GM18867 (cell line): ENCODE measurements at regions not wholly inside any gene's neighbourhood (a gene's known extent, or its start where the extent isn't known, plus 50 kb on each side); places are given as distances from the start of the nearest gene placed in this dataset.
"Not testable (repeated sequence)": the region's sequence is repeated elsewhere in the genome, so short reads cannot be mapped to it uniquely, and the experiment has no call there.

Source experiments
- ATAC-seq: cut with Tn5 transposase; IDR thresholded peaks from one replicate; pipeline ENCODE4 v1.9.1; 2021; ENCODE audit warnings: mild to moderate bottlenecking, moderate library complexity; ENCODE audit not compliant: unreplicated experiment

GRCh38 chr16:32847379-32847778, 171.4 kb upstream of the TP53TG3 start:
- not testable (repeated sequence) for ATAC-seq

- ATAC-seq = not testable (repeated sequence)
Observed at GRCh38 chr16:32845572-32845971, 169.6 kb upstream of the TP53TG3 start.

GRCh38 chr16:32842844-32843243, 166.9 kb upstream of the TP53TG3 start:
- ATAC-seq = not testable (repeated sequence)

GRCh38 chr16:32807280-32807679, 131.3 kb upstream of the TP53TG3 start:
- not testable (repeated sequence) for ATAC-seq

DNA sequence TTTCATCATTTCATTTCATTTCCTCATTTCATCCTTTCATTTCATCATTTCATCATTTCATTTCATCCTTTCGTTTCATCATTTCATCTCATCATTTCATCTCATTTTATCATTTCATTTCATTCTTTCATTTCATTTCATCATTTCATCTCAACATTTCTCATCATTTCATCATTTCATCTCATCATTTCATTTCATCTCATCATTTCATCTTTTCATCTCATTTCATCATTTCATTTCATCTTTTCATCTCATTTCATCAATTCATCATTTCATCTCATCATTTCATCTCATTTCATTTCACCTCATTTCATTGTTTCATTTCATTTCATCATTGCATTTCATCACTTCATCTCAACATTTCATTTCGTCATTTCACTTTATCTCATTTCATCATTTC, 129.7 kb upstream of the TP53TG3 start:
- ATAC-seq = not testable (repeated sequence)
